GM18867 (cell line): ENCODE measurements at regions not wholly inside any gene's neighbourhood (a gene's known extent, or its start where the extent isn't known, plus 50 kb on each side); places are given as distances from the start of the nearest gene placed in this dataset.
"Not testable (repeated sequence)": the region's sequence is repeated elsewhere in the genome, so short reads cannot be mapped to it uniquely, and the experiment has no call there.

Source experiments
- ATAC-seq: cut with Tn5 transposase; IDR thresholded peaks from one replicate; pipeline ENCODE4 v1.9.1; 2021; ENCODE audit warnings: mild to moderate bottlenecking, moderate library complexity; ENCODE audit not compliant: unreplicated experiment

GRCh38 chr6:126888727-126889725, 229.4 kb upstream of the RSPO3 start:
- no peak for ATAC-seq

GRCh38 chr6:126890055-126890454, 228.4 kb upstream of the RSPO3 start:
- no peak for ATAC-seq

GRCh38 chr6:126891158-126891557, 227.3 kb upstream of the RSPO3 start:
- ATAC-seq: no peak

- ATAC-seq: not testable (repeated sequence)
These were observed 225.6 kb upstream of the RSPO3 start for GRCh38 chr6:126892869-126893268.

- no peak for ATAC-seq
These were observed 220.7 kb upstream of the RSPO3 start for GRCh38 chr6:126897758-126898157.

- ATAC-seq: no peak
These were observed 214.3 kb upstream of the RSPO3 start for GRCh38 chr6:126904176-126904575.

- ATAC-seq: no peak
These were observed 212.6 kb upstream of the RSPO3 start for GRCh38 chr6:126905917-126906316.

- no peak for ATAC-seq
These were observed 211.2 kb upstream of the RSPO3 start for GRCh38 chr6:126907312-126907711.

- no peak for ATAC-seq
These were observed 210.5 kb upstream of the RSPO3 start for GRCh38 chr6:126907996-126908395.

GRCh38 chr6:126909493-126909892, 209.0 kb upstream of the RSPO3 start:
- peak; percentile 69 for ATAC-seq

- no peak for ATAC-seq
These were observed 204.8 kb upstream of the RSPO3 start for GRCh38 chr6:126913651-126914050.

GRCh38 chr6:126914172-126914571, 204.3 kb upstream of the RSPO3 start:
- no peak for ATAC-seq

GRCh38 chr6:126914801-126915200, 203.7 kb upstream of the RSPO3 start:
- no peak for ATAC-seq

- ATAC-seq: no peak
These were observed 198.5 kb upstream of the RSPO3 start for GRCh38 chr6:126919947-126920346.

- no peak for ATAC-seq
These were observed 194.7 kb upstream of the RSPO3 start for GRCh38 chr6:126923807-126924206.

GRCh38 chr6:126926926-126927325, 191.5 kb upstream of the RSPO3 start:
- ATAC-seq: no peak

GRCh38 chr6:126927841-126928240, 190.6 kb upstream of the RSPO3 start:
- no peak for ATAC-seq

- no peak for ATAC-seq
These were observed 181.0 kb upstream of the RSPO3 start for GRCh38 chr6:126937426-126937825.

GRCh38 chr6:126939784-126940183, 178.7 kb upstream of the RSPO3 start:
- ATAC-seq: no peak

- no peak for ATAC-seq
These were observed 176.7 kb upstream of the RSPO3 start for GRCh38 chr6:126941751-126942150.

GRCh38 chr6:126944512-126944911, 174.0 kb upstream of the RSPO3 start:
- no peak for ATAC-seq

- no peak for ATAC-seq
These were observed 173.3 kb upstream of the RSPO3 start for GRCh38 chr6:126945150-126945685.
